NOMO-1 (cell line): ENCODE measurements at regions not wholly inside any gene's neighbourhood (a gene's known extent, or its start where the extent isn't known, plus 50 kb on each side); places are given as distances from the start of the nearest gene placed in this dataset.

ENCODE experiments used
- DNase-seq, 2 experiments: peaks; one replicate each; lab custom pipeline; 2025; ENCODE audit not compliant: unreplicated experiment in 2 of 2; lab: John Stamatoyannopoulos, UW

- DNase-seq: no peak
Observed at GRCh38 chr4:45370408-45370807, 644.1 kb upstream of the GNPDA2 start.

- DNase-seq: no peak
Observed at GRCh38 chr4:45368832-45369231, 642.5 kb upstream of the GNPDA2 start.

GRCh38 chr4:45363931-45364330, 637.6 kb upstream of the GNPDA2 start:
- no peak for DNase-seq

GRCh38 chr4:45358573-45359506, 632.5 kb upstream of the GNPDA2 start:
- DNase-seq: no peak

GRCh38 chr4:45353161-45353560, 626.8 kb upstream of the GNPDA2 start:
- DNase-seq: peak in 1 of 2 experiments; percentile 29

GRCh38 chr4:45350438-45350837, 624.1 kb upstream of the GNPDA2 start:
- peak; percentile 6 to 64 for DNase-seq

GRCh38 chr4:45349859-45350258, 623.5 kb upstream of the GNPDA2 start:
- DNase-seq: no peak

- DNase-seq: no peak
Observed at GRCh38 chr4:45346816-45347435, 620.6 kb upstream of the GNPDA2 start.

- DNase-seq: no peak
Observed at GRCh38 chr4:45345558-45345957, 619.2 kb upstream of the GNPDA2 start.

- no peak for DNase-seq
Observed at GRCh38 chr4:45331802-45332201, 605.4 kb upstream of the GNPDA2 start.

GRCh38 chr4:45327544-45327943, 601.2 kb upstream of the GNPDA2 start:
- peak in 1 of 2 experiments; percentile 60 for DNase-seq

GRCh38 chr4:45324455-45325417, 598.4 kb upstream of the GNPDA2 start:
- peak in 1 of 2 experiments; percentile 1 for DNase-seq

GRCh38 chr4:45323453-45324058, 597.2 kb upstream of the GNPDA2 start:
- DNase-seq: no peak

- no peak for DNase-seq
Observed at GRCh38 chr4:45317739-45318138, 591.4 kb upstream of the GNPDA2 start.

GRCh38 chr4:45317276-45317675, 590.9 kb upstream of the GNPDA2 start:
- peak; percentile 78 to 89 for DNase-seq

- no peak for DNase-seq
Observed at GRCh38 chr4:45316257-45316656, 589.9 kb upstream of the GNPDA2 start.

GRCh38 chr4:45302828-45303227, 576.5 kb upstream of the GNPDA2 start:
- no peak for DNase-seq

GRCh38 chr4:45294464-45294863, 568.1 kb upstream of the GNPDA2 start:
- no peak for DNase-seq

- no peak for DNase-seq
Observed at GRCh38 chr4:45293335-45293734, 567.0 kb upstream of the GNPDA2 start.

GRCh38 chr4:45292844-45293243, 566.5 kb upstream of the GNPDA2 start:
- no peak for DNase-seq
